HCT116 (cell line): ENCODE measurements at regions not wholly inside any gene's neighbourhood (a gene's known extent, or its start where the extent isn't known, plus 50 kb on each side); places are given as distances from the start of the nearest gene placed in this dataset.

Source experiments
- SP1 ChIP-seq: IDR thresholded peaks from 2 replicates; pipeline ENCODE4 v1.6.1; 2012; ENCODE audit warnings: low read depth
- SRF ChIP-seq: IDR thresholded peaks from 2 replicates; pipeline ENCODE4 v1.6.1; 2012; ENCODE audit warnings: low read depth

GRCh38 chr6:144714021-144714712 is 429.0 kb downstream of the UTRN start:
- TF ChIP-seq SRF = no peak
- no peak for TF ChIP-seq SP1
